GM12878 (cell line): ENCODE measurements at regions not wholly inside any gene's neighbourhood (a gene's known extent, or its start where the extent isn't known, plus 50 kb on each side); places are given as distances from the start of the nearest gene placed in this dataset.

Experiments used
- ATAC-seq: fragments of 200-7000 bp; cut with Tn5 transposase; 3 replicates; pipeline ENCODE4 v1.9.1; 2020; ENCODE audit warnings: mild to moderate bottlenecking, moderate library complexity
- BruUV-seq: library from RNA; stranded (reverse); fragments of 400-500 nt; replicated peaks from 2 replicates; lab custom pipeline; 2021; lab: Mats Ljungman, UMichigan
- CTCF ChIA-PET: fragments of 300-600 bp; sonication (Branson Sonifier 250); formaldehyde crosslinking; extraction: SDS; loops from one replicate; lab custom pipeline; 2021; ENCODE audit warnings: inconsistent platforms; lab: Yijun Ruan, JAX
- POLR2A ChIA-PET: fragments of 350-600 bp; formaldehyde crosslinking; extraction: SDS; loops from one replicate; lab custom pipeline; 2021; ENCODE audit warnings: inconsistent platforms; lab: Charles Lee
- RAD21 ChIA-PET: fragments of 300-600 bp; sonication (Branson Sonifier 250); formaldehyde crosslinking; loops from one replicate; lab custom pipeline; 2023; ENCODE audit warnings: antibody characterized with exemption; ENCODE audit not compliant: unreplicated experiment; lab: Charles Lee
- SMC1A ChIA-PET: fragments of 300-600 bp; sonication (Branson Sonifier 250); formaldehyde crosslinking; loops from one replicate; lab custom pipeline; 2023; ENCODE audit not compliant: unreplicated experiment, uncharacterized antibody; lab: Charles Lee
- DNase-seq: peaks from one replicate; pipeline ENCODE4 v3.0.0-alpha.2; 2011; ENCODE audit warnings: low read depth, low spot score
- FAIRE-seq: peaks from 3 replicates; lab custom pipeline; 2011; peaks lifted over from hg19 to GRCh38; lab: Jason Lieb, UNC
- H2AFZ ChIP-seq: 2 replicates; pipeline ENCODE4 v1.6.0; 2011; ENCODE audit warnings: low read depth, low read length, control low read depth; ENCODE audit not compliant: control insufficient read depth
- H3K27ac ChIP-seq: 2 replicates; pipeline ENCODE4 v1.5.1; 2011; ENCODE audit warnings: control low read depth; ENCODE audit not compliant: control insufficient read depth, insufficient read depth
- H3K27me3 ChIP-seq, 2 experiments: replicated peaks in 1 of 2; 2 replicates each; pipeline versions ENCODE4 v1.6.0 to v1.6.1; 2011; ENCODE audit warnings: low read length in 1 of 2; ENCODE audit not compliant: control insufficient read depth in 2 of 2, insufficient read depth in 2 of 2
- H3K36me3 ChIP-seq, 2 experiments: 2 replicates each; pipeline ENCODE4 v1.5.1; 2011; ENCODE audit warnings: low read length in 1 of 2; ENCODE audit not compliant: control insufficient read depth in 2 of 2, insufficient read depth in 2 of 2
- H3K4me1 ChIP-seq: 2 replicates; pipeline ENCODE4 v1.6.1; 2011; ENCODE audit warnings: mild to moderate bottlenecking, low read length, moderate library complexity, mixed read lengths; ENCODE audit not compliant: control insufficient read depth, insufficient read depth
- H3K4me2 ChIP-seq: 2 replicates; pipeline ENCODE4 v1.6.0; 2011; ENCODE audit warnings: control low read depth; ENCODE audit not compliant: control insufficient read depth, insufficient read depth
- H3K4me3 ChIP-seq: fragments of 200-600 bp; sonication (generic); 2 replicates; pipeline ENCODE4 v1.5.1; 2016
- H3K79me2 ChIP-seq: 2 replicates; pipeline ENCODE4 v1.6.0; 2011; ENCODE audit warnings: low read length; ENCODE audit not compliant: control insufficient read depth, insufficient read depth
- H3K9ac ChIP-seq: 2 replicates; pipeline ENCODE4 v1.8.0; 2011; ENCODE audit warnings: low read length, control low read depth, mixed read lengths; ENCODE audit not compliant: control insufficient read depth, insufficient read depth
- H3K9me3 ChIP-seq: replicated peaks from 3 replicates; pipeline ENCODE4 v1.5.1; 2011; ENCODE audit warnings: mild to moderate bottlenecking, low read length; ENCODE audit not compliant: control insufficient read depth, insufficient read depth
- H4K20me1 ChIP-seq: 2 replicates; pipeline ENCODE4 v1.6.0; 2011; ENCODE audit not compliant: control insufficient read depth, insufficient read depth
- ATF7 ChIP-seq: fragments of 450-650 bp; IDR thresholded peaks from 2 replicates; pipeline ENCODE4 v1.6.1; 2016; ENCODE audit warnings: low read depth, mild to moderate bottlenecking
- CREM ChIP-seq: IDR thresholded peaks from 2 replicates; pipeline ENCODE4 v1.6.1; 2014; ENCODE audit warnings: antibody characterized with exemption, low read depth
- EP300 ChIP-seq, 2 experiments: fragments of 150-350 bp in 1 of 2; IDR thresholded peaks; 2 replicates each; pipeline ENCODE4 v1.6.1; 2011 to 2012; ENCODE audit warnings: low read depth in 2 of 2, low read length in 2 of 2, borderline replicate concordance in 1 of 2, improper control_type of control experiment in 1 of 2, inconsistent platforms in 1 of 2; ENCODE audit not compliant: control insufficient read depth in 1 of 2
- ETV6 ChIP-seq, 2 experiments: fragments of 450-650 bp in 1 of 2; IDR thresholded peaks in 1 of 2; conservative IDR thresholded peaks in 1 of 2; 2 replicates each; pipeline ENCODE4 v1.6.1; 2014; ENCODE audit warnings: antibody characterized with exemption in 1 of 2, borderline replicate concordance in 1 of 2, low read depth in 1 of 2, mild to moderate bottlenecking in 1 of 2, moderate library complexity in 1 of 2
- HCFC1 ChIP-seq: fragments of 150-350 bp; IDR thresholded peaks from 2 replicates; pipeline ENCODE4 v1.6.1; 2014; ENCODE audit warnings: low read length
- IKZF1 ChIP-seq: fragments of 450-650 bp; conservative IDR thresholded peaks from 2 replicates; pipeline ENCODE4 v1.6.1; 2017; ENCODE audit warnings: antibody characterized with exemption, mild to moderate bottlenecking
- JUND ChIP-seq: IDR thresholded peaks from 2 replicates; pipeline ENCODE4 v1.6.1; 2012; ENCODE audit warnings: low read depth, mild to moderate bottlenecking, low read length, improper control_type of control experiment, moderate library complexity
- MEF2B ChIP-seq: fragments of 450-650 bp; IDR thresholded peaks from 2 replicates; pipeline ENCODE4 v1.6.1; 2018; ENCODE audit warnings: mild to moderate bottlenecking, moderate library complexity; ENCODE audit not compliant: partially characterized antibody, poor library complexity, severe bottlenecking
- MTA3 ChIP-seq: IDR thresholded peaks from 2 replicates; pipeline ENCODE4 v1.6.1; 2012; ENCODE audit warnings: low read length, inconsistent platforms, borderline replicate concordance
- NFXL1 ChIP-seq: fragments of 450-650 bp; IDR thresholded peaks from 2 replicates; pipeline ENCODE4 v1.6.1; 2017; ENCODE audit warnings: antibody characterized with exemption, mild to moderate bottlenecking, borderline replicate concordance
- NR2F1 ChIP-seq: fragments of 450-650 bp; conservative IDR thresholded peaks from 2 replicates; pipeline ENCODE4 v1.6.1; 2017; ENCODE audit warnings: mild to moderate bottlenecking
- RBBP5 ChIP-seq: fragments of 200-600 bp; sonication (generic); conservative IDR thresholded peaks from 2 replicates; pipeline ENCODE4 v1.6.1; 2016
- SPI1 ChIP-seq: IDR thresholded peaks from 2 replicates; pipeline ENCODE4 v1.6.1; 2011; ENCODE audit warnings: low read depth, mild to moderate bottlenecking, low read length, moderate library complexity, borderline replicate concordance; ENCODE audit not compliant: insufficient read depth
- SUPT20H ChIP-seq: IDR thresholded peaks from 2 replicates; pipeline ENCODE4 v1.6.1; 2011; ENCODE audit warnings: low read depth, mild to moderate bottlenecking, low read length, moderate library complexity, borderline replicate concordance; ENCODE audit not compliant: control insufficient read depth
- TCF3 ChIP-seq: IDR thresholded peaks from 2 replicates; pipeline ENCODE4 v1.6.1; 2012; ENCODE audit warnings: low read depth, mild to moderate bottlenecking, low read length, borderline replicate concordance; ENCODE audit not compliant: insufficient read depth
- ZNF217 ChIP-seq: fragments of 450-650 bp; IDR thresholded peaks from 2 replicates; pipeline ENCODE4 v1.6.1; 2017; ENCODE audit warnings: antibody characterized with exemption, mild to moderate bottlenecking
- WGBS: methylation state at CpG from one replicate; pipeline ENCODE4 v1.1.6; 2016; ENCODE audit warnings: low lambda C conversion rate; ENCODE audit not compliant: insufficient replicate concordance, insufficient coverage; ENCODE audit errors: missing lambda C conversion rate; 5-methylcytosine and 5-hydroxymethylcytosine counted together
- in situ Hi-C: fragments of 300-500 bp; cut with MboI; formaldehyde crosslinking; loops from 9 replicates; pipeline ENCODE4 v1.14.3; 2018; ENCODE audit warnings: mixed read lengths
- intact Hi-C: fragments of 100-400 bp; cut with micrococcal nuclease; formaldehyde crosslinking; loops from one replicate; pipeline ENCODE4 v1.14.2; 2022; ENCODE audit not compliant: unreplicated experiment
- TF ChIP-seq, protein P1 (sequence below): fragments of 450-650 bp; conservative IDR thresholded peaks from 2 replicates; pipeline ENCODE4 v1.6.1; 2017; ENCODE audit warnings: mild to moderate bottlenecking, moderate library complexity

DNA sequence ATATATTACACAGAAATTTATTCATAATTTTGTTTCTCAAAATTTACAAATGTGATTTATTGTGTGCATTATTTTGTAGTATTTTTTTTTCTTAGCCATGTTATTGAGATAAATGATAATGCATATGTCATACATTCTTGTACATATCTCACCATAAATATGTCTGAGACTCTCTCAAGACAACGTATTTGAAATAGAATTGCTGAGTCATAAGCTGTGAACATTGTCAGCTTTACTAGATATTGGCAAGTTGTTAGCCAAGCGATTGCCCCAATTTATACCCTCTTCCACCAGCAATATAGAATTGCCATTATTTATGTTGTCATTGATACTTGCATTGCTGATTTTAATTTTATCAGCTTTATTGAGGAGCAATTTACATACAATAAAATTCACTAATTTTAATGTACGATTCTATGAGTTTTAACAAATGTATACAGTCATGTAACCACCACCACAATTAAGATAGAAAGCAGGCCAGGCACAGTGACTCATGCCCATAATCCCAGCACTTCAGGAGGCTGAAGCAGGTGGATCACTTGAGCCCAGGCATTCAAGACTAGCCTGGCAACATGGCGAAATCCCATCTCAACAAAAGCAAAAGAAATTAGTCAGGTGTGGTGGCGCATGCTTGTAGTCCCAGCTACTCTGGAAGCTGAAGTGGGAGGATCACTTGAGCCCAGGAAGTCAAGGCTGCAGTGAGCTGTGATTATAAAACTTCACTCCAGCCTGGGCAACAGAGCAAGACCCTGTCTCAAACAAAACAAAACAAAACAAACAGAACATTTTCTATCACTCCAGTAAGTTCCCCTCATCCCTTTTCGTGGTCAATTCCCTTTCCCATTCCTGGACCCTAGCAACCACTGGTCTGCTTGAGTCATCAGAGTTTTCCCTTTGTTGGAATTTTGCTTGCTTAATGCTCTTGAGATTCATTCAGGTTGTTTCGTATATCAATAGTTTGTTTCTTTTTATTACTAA is 373.1 kb downstream of the MFSD1 start:
- ATAC-seq (no peak), DNase-seq (no peak), FAIRE-seq (no peak)
- RAD21 ChIA-PET = no interaction called here
- no peaks in the 10 kb centered on the region for H4K20me1 ChIP-seq
- H3K4me1 ChIP-seq = no peaks in the 10 kb centered on the region
- CTCF ChIA-PET = interaction anchor here (1.2 kb wide), 1 partner anchor 12 kb away, joined by 3 read pairs; no protein-coding TSS in a partner anchor
- no peak overlapping the region for H3K4me2 ChIP-seq
- no peak overlapping the region for H3K27ac ChIP-seq
- no peak overlapping the region for H3K9ac ChIP-seq
- H3K36me3 ChIP-seq = no peaks in the 10 kb centered on the region
- no peaks in the 10 kb centered on the region for H3K9me3 ChIP-seq
- no TSS peak for BruUV-seq
- TF ChIP-seq SUPT20H = no peak
- no peak for TF ChIP-seq TCF3
- no peak for TF ChIP-seq ZNF217
- TF ChIP-seq IKZF1 = no peak
- no peak for TF ChIP-seq JUND
- TF ChIP-seq EP300 (IDR thresholded peaks at IDR 0.05; ENCODE audit: borderline replicate concordance in 1 of 2, control insufficient read depth in 1 of 2, low read depth in 2 of 2, low read length in 2 of 2) = no peak
- TF ChIP-seq HCFC1 = no peak
- TF ChIP-seq MEF2B = no peak
- TF ChIP-seq SPI1 = no peak
- no peak for TF ChIP-seq RBBP5
- TF ChIP-seq NR2F1 = no peak
- no peak for TF ChIP-seq ATF7
- TF ChIP-seq MTA3 = no peak
- TF ChIP-seq ETV6 (conservative IDR thresholded peaks at IDR 0.05 in 1 of 2, IDR thresholded peaks at IDR 0.05 in 1 of 2; ENCODE audit: borderline replicate concordance in 1 of 2, low read depth in 1 of 2) = no peak
- TF ChIP-seq, protein P1, sequence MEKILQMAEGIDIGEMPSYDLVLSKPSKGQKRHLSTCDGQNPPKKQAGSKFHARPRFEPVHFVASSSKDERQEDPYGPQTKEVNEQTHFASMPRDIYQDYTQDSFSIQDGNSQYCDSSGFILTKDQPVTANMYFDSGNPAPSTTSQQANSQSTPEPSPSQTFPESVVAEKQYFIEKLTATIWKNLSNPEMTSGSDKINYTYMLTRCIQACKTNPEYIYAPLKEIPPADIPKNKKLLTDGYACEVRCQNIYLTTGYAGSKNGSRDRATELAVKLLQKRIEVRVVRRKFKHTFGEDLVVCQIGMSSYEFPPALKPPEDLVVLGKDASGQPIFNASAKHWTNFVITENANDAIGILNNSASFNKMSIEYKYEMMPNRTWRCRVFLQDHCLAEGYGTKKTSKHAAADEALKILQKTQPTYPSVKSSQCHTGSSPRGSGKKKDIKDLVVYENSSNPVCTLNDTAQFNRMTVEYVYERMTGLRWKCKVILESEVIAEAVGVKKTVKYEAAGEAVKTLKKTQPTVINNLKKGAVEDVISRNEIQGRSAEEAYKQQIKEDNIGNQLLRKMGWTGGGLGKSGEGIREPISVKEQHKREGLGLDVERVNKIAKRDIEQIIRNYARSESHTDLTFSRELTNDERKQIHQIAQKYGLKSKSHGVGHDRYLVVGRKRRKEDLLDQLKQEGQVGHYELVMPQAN = no peak
- no peak for TF ChIP-seq NFXL1
- TF ChIP-seq CREM = no peak
- in situ Hi-C loops (no loop called here), intact Hi-C loops (no loop called here)
- POLR2A ChIA-PET = no interaction called here
- SMC1A ChIA-PET = interaction anchor here (1.0 kb wide), 1 partner anchor 9 kb away, joined by 3 read pairs; no protein-coding TSS in a partner anchor
- H3K79me2 ChIP-seq = no peaks in the 10 kb centered on the region
- 23% methylated on average over 7 of the region's 7 CpGs for WGBS
- H3K27me3 ChIP-seq = no peaks in the 10 kb centered on the region; a peak in 1 of 4 replicates
- H3K4me3 ChIP-seq = no peak overlapping the region
- no peak overlapping the region for H2AFZ ChIP-seq
